ENCODE measurements at regions not wholly inside any gene's neighbourhood (a gene's known extent, or its start where the extent isn't known, plus 50 kb on each side); places are given as distances from the start of the nearest gene placed in this dataset.
A peak's percentile ranks its signal among the peaks of the same experiment; 100 is the strongest.

- no peaks in the 10 kb centered on the region for H3K27me3 ChIP-seq (ENCODE audit: control insufficient read depth, insufficient read depth, low read length)
- no peak overlapping the region for H3K27ac ChIP-seq (ENCODE audit: low read length)
- BruUV-seq (replicated peaks) = TSS peak; percentile 25
- POLR2A ChIA-PET = no interaction called here
- ATAC-seq (no peak), DNase-seq (ENCODE audit: low read depth, low spot score) (no peak)
- TF ChIP-seq TCF7L2 (IDR thresholded peaks at IDR 0.05; ENCODE audit: low read depth, low read length) (no peak), CTCF (IDR thresholded peaks at IDR 0.05) (no peak), REST (IDR thresholded peaks at IDR 0.05; ENCODE audit: insufficient read depth in 1 of 2, low read depth in 2 of 2, low read length in 1 of 2) (no peak), SIN3A (IDR thresholded peaks at IDR 0.05; ENCODE audit: borderline replicate concordance, insufficient read depth, low read depth, low read length) (no peak), POLR2AphosphoS5 (IDR thresholded peaks at IDR 0.05; ENCODE audit: low read depth, low read length) (no peak)
- no peaks in the 10 kb centered on the region for H3K9me3 ChIP-seq (ENCODE audit: control insufficient read depth, insufficient read depth, low read depth, low read length)
- H3K36me3 ChIP-seq (ENCODE audit: control insufficient read depth, insufficient read depth, low read length) = peaks cover 5% of the 10 kb centered on the region
- CTCF ChIA-PET = interaction anchor here (0.5 kb wide), 1 partner anchor 454 kb away, joined by 3 read pairs; no protein-coding TSS in a partner anchor
- in situ Hi-C loops (cut with HindIII; ENCODE audit: low pct_unique_long_range_greater_than_20kb, low sequenced_read_pairs) = no loop called here
- no peak overlapping the region for H3K4me3 ChIP-seq (ENCODE audit: low read depth in 2 of 2, low read length in 2 of 2)
- no peaks in the 10 kb centered on the region; the same call in 1 of the 2 replicates for H3K4me1 ChIP-seq (ENCODE audit: control insufficient read depth, insufficient read depth, low read length)
- intact Hi-C loops (cut with micrococcal nuclease; ENCODE audit: unreplicated experiment) = no loop called here
Observed at GRCh38 chr17:45579529-45580495, 89.3 kb upstream of the PLEKHM1 start.

GRCh38 chr17:45580924-45581323 is 90.4 kb upstream of the PLEKHM1 start:
- intact Hi-C loops (cut with micrococcal nuclease; ENCODE audit: unreplicated experiment) = no loop called here
- Histone ChIP-seq H3K36me3 (ENCODE audit: control insufficient read depth, insufficient read depth, low read length) (peaks cover 5% of the 10 kb centered on the region), H3K4me3 (ENCODE audit: low read depth in 2 of 2, low read length in 2 of 2) (no peak overlapping the region), H3K27ac (ENCODE audit: low read length) (no peak overlapping the region), H3K9me3 (ENCODE audit: control insufficient read depth, insufficient read depth, low read depth, low read length) (no peaks in the 10 kb centered on the region), H3K4me1 (ENCODE audit: control insufficient read depth, insufficient read depth, low read length) (no peaks in the 10 kb centered on the region; the same call in 1 of the 2 replicates), H3K27me3 (ENCODE audit: control insufficient read depth, insufficient read depth, low read length) (no peaks in the 10 kb centered on the region)
- DNase-seq (ENCODE audit: low read depth, low spot score) (no peak), ATAC-seq (no peak)
- CTCF ChIA-PET = no interaction called here
- no TSS peak for BruUV-seq (replicated peaks)
- in situ Hi-C loops (cut with HindIII; ENCODE audit: low pct_unique_long_range_greater_than_20kb, low sequenced_read_pairs) = no loop called here
- no peak for TF ChIP-seq CTCF (IDR thresholded peaks at IDR 0.05)
- no peak for TF ChIP-seq TCF7L2 (IDR thresholded peaks at IDR 0.05; ENCODE audit: low read depth, low read length)
- TF ChIP-seq REST (IDR thresholded peaks at IDR 0.05; ENCODE audit: insufficient read depth in 1 of 2, low read depth in 2 of 2, low read length in 1 of 2) = no peak
- no peak for TF ChIP-seq SIN3A (IDR thresholded peaks at IDR 0.05; ENCODE audit: borderline replicate concordance, insufficient read depth, low read depth, low read length)
- TF ChIP-seq POLR2AphosphoS5 (IDR thresholded peaks at IDR 0.05; ENCODE audit: low read depth, low read length) = no peak
- POLR2A ChIA-PET = no interaction called here

Data from Panc1 (cell line).